ENCODE measurements at regions not wholly inside any gene's neighbourhood (a gene's known extent, or its start where the extent isn't known, plus 50 kb on each side); places are given as distances from the start of the nearest gene placed in this dataset.

GRCh38 chr17:14950686-14951085 is 314.4 kb downstream of the PMP22 start:
- TF ChIP-seq EZH2phosphoT487 (IDR thresholded peaks at IDR 0.05; ENCODE audit: low read depth) (no peak), CTCF (IDR thresholded peaks at IDR 0.05; ENCODE audit: low read depth, low read length) (no peak)
